T-helper 2 cell treated with Interferon-gamma antibody and Interleukin-4, amounts not matched to agents 5 μg/mL and 100 μg/mL, for 36 hours (primary cell): ENCODE measurements at regions not wholly inside any gene's neighbourhood (a gene's known extent, or its start where the extent isn't known, plus 50 kb on each side); places are given as distances from the start of the nearest gene placed in this dataset.

Experiments used
- DNase-seq: peaks from one replicate; pipeline ENCODE4 v3.0.0; 2021; ENCODE audit warnings: low spot score
- H3K27ac Mint-ChIP-seq: one replicate; pipeline ENCODE4 v1.8.0; 2021; ENCODE audit warnings: mild to moderate bottlenecking, mixed read lengths
- H3K27me3 Mint-ChIP-seq: one replicate; pipeline ENCODE4 v1.8.0; 2021; ENCODE audit warnings: low read depth, mixed read lengths
- H3K36me3 Mint-ChIP-seq: one replicate; pipeline ENCODE4 v1.8.0; 2021; ENCODE audit warnings: low read depth, mixed read lengths
- H3K4me1 Mint-ChIP-seq: one replicate; pipeline ENCODE4 v1.8.0; 2021; ENCODE audit warnings: low read depth, mixed read lengths
- H3K4me3 Mint-ChIP-seq: one replicate; pipeline ENCODE4 v1.8.0; 2022; ENCODE audit warnings: mild to moderate bottlenecking, moderate library complexity, mixed read lengths
- H3K9me3 Mint-ChIP-seq: one replicate; pipeline ENCODE4 v1.8.0; 2021; ENCODE audit warnings: mixed read lengths

GRCh38 chrX:110408949-110409588 is 50.4 kb downstream of the RTL9 start:
- Mint-ChIP-seq H3K9me3 (no peaks in the 10 kb centered on the region), H3K36me3 (no peaks in the 10 kb centered on the region), H3K27me3 (no peaks in the 10 kb centered on the region), H3K4me3 (no peak overlapping the region), H3K27ac (no peak overlapping the region), H3K4me1 (peaks cover 2% of the 10 kb centered on the region)
- DNase-seq = no peak

- H3K27me3 Mint-ChIP-seq = no peaks in the 10 kb centered on the region
- no peaks in the 10 kb centered on the region for H3K9me3 Mint-ChIP-seq
- no peak overlapping the region for H3K27ac Mint-ChIP-seq
- DNase-seq = peak; percentile 31
- H3K4me1 Mint-ChIP-seq = peaks cover 2% of the 10 kb centered on the region
- no peak overlapping the region for H3K4me3 Mint-ChIP-seq
- H3K36me3 Mint-ChIP-seq = no peaks in the 10 kb centered on the region
Measured at GRCh38 chrX:110409925-110410324, 51.3 kb downstream of the RTL9 start.

GRCh38 chrX:110410603-110411002 is 52.0 kb downstream of the RTL9 start:
- peaks cover 2% of the 10 kb centered on the region for H3K4me1 Mint-ChIP-seq
- no peak overlapping the region for H3K27ac Mint-ChIP-seq
- H3K9me3 Mint-ChIP-seq = no peaks in the 10 kb centered on the region
- no peaks in the 10 kb centered on the region for H3K27me3 Mint-ChIP-seq
- no peaks in the 10 kb centered on the region for H3K36me3 Mint-ChIP-seq
- no peak overlapping the region for H3K4me3 Mint-ChIP-seq
- no peak for DNase-seq

- Mint-ChIP-seq H3K4me1 (peaks cover 2% of the 10 kb centered on the region), H3K36me3 (no peaks in the 10 kb centered on the region), H3K27ac (no peak overlapping the region), H3K4me3 (no peak overlapping the region), H3K27me3 (no peaks in the 10 kb centered on the region), H3K9me3 (no peaks in the 10 kb centered on the region)
- DNase-seq = peak; percentile 29
Measured at GRCh38 chrX:110412971-110413726, 54.5 kb downstream of the RTL9 start.

GRCh38 chrX:110413727-110414124 is 55.1 kb downstream of the RTL9 start:
- H3K36me3 Mint-ChIP-seq = no peaks in the 10 kb centered on the region
- peaks cover 2% of the 10 kb centered on the region for H3K4me1 Mint-ChIP-seq
- H3K9me3 Mint-ChIP-seq = no peaks in the 10 kb centered on the region

GRCh38 chrX:110414273-110414672 is 55.6 kb downstream of the RTL9 start:
- Mint-ChIP-seq H3K27ac (no peak overlapping the region), H3K4me3 (no peak overlapping the region), H3K36me3 (no peaks in the 10 kb centered on the region), H3K27me3 (no peaks in the 10 kb centered on the region), H3K4me1 (peaks cover 2% of the 10 kb centered on the region), H3K9me3 (no peaks in the 10 kb centered on the region)
- DNase-seq = no peak

More at GRCh38 chrX:110413727-110414124, 55.1 kb downstream of the RTL9 start:
- no peak overlapping the region for H3K27ac Mint-ChIP-seq
- H3K27me3 Mint-ChIP-seq = no peaks in the 10 kb centered on the region
- no peak overlapping the region for H3K4me3 Mint-ChIP-seq
- no peak for DNase-seq

GRCh38 chrX:110414679-110415439 is 56.2 kb downstream of the RTL9 start:
- H3K27me3 Mint-ChIP-seq = no peaks in the 10 kb centered on the region
- no peaks in the 10 kb centered on the region for H3K36me3 Mint-ChIP-seq
- H3K27ac Mint-ChIP-seq = no peak overlapping the region
- H3K4me1 Mint-ChIP-seq = peaks cover 2% of the 10 kb centered on the region
- H3K9me3 Mint-ChIP-seq = no peaks in the 10 kb centered on the region
- DNase-seq = no peak
- no peak overlapping the region for H3K4me3 Mint-ChIP-seq

GRCh38 chrX:110415440-110416170 is 57.0 kb downstream of the RTL9 start:
- DNase-seq = no peak
- H3K27ac Mint-ChIP-seq = no peak overlapping the region
- H3K4me1 Mint-ChIP-seq = peaks cover 2% of the 10 kb centered on the region
- H3K36me3 Mint-ChIP-seq = no peaks in the 10 kb centered on the region
- no peaks in the 10 kb centered on the region for H3K27me3 Mint-ChIP-seq
- no peak overlapping the region for H3K4me3 Mint-ChIP-seq
- no peaks in the 10 kb centered on the region for H3K9me3 Mint-ChIP-seq

GRCh38 chrX:110417128-110417527 is 58.5 kb downstream of the RTL9 start:
- Mint-ChIP-seq H3K27me3 (no peaks in the 10 kb centered on the region), H3K4me3 (no peak overlapping the region), H3K36me3 (no peaks in the 10 kb centered on the region), H3K9me3 (no peaks in the 10 kb centered on the region), H3K4me1 (peaks cover 2% of the 10 kb centered on the region), H3K27ac (no peak overlapping the region)
- DNase-seq = no peak

- no peak overlapping the region for H3K27ac Mint-ChIP-seq
- no peaks in the 10 kb centered on the region for H3K36me3 Mint-ChIP-seq
- no peaks in the 10 kb centered on the region for H3K4me1 Mint-ChIP-seq
- H3K27me3 Mint-ChIP-seq = no peaks in the 10 kb centered on the region
- no peaks in the 10 kb centered on the region for H3K9me3 Mint-ChIP-seq
- no peak for DNase-seq
- H3K4me3 Mint-ChIP-seq = no peak overlapping the region
Measured at GRCh38 chrX:110418316-110419235, 59.9 kb downstream of the RTL9 start.

GRCh38 chrX:110419512-110419911 is 60.9 kb downstream of the RTL9 start:
- no peak overlapping the region for H3K4me3 Mint-ChIP-seq
- H3K27me3 Mint-ChIP-seq = no peaks in the 10 kb centered on the region
- H3K9me3 Mint-ChIP-seq = no peaks in the 10 kb centered on the region
- DNase-seq = no peak
- no peaks in the 10 kb centered on the region for H3K36me3 Mint-ChIP-seq
- no peaks in the 10 kb centered on the region for H3K4me1 Mint-ChIP-seq
- H3K27ac Mint-ChIP-seq = no peak overlapping the region

- no peaks in the 10 kb centered on the region for H3K27me3 Mint-ChIP-seq
- H3K36me3 Mint-ChIP-seq = no peaks in the 10 kb centered on the region
- H3K27ac Mint-ChIP-seq = no peak overlapping the region
- H3K4me3 Mint-ChIP-seq = no peak overlapping the region
- no peaks in the 10 kb centered on the region for H3K9me3 Mint-ChIP-seq
- H3K4me1 Mint-ChIP-seq = no peaks in the 10 kb centered on the region
- no peak for DNase-seq
Measured at GRCh38 chrX:110420771-110421499, 62.3 kb downstream of the RTL9 start.
